ENCODE measurements at regions not wholly inside any gene's neighbourhood (a gene's known extent, or its start where the extent isn't known, plus 50 kb on each side); places are given as distances from the start of the nearest gene placed in this dataset.
A peak's percentile ranks its signal among the peaks of the same experiment; 100 is the strongest.
"Not testable (repeated sequence)": the region's sequence is repeated elsewhere in the genome, so short reads cannot be mapped to it uniquely, and the experiment has no call there.

GRCh38 chr21:10325546-10325945, 195.8 kb upstream of the TPTE start:
- peak in 1 of 2 donors; percentile 41 for DNase-seq

DNA sequence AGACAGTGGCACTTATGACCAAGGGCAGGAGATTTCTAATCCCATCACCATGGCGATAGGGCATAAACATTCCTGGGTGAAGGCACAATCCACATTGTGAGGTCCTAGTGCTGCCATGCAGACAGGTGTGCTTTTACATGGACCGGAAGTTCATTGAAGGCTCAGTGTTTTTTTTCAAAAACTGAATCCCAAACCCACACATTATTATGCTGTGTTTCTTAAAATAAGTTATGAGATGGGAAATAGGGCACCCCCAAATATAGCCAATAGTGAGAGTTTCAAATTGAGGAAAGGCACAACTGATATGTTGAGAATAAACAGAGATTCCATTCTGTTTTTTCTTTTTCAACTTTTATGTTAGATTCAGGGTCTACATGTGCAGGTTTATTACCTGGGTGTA, 195.2 kb upstream of the TPTE start:
- not testable (repeated sequence) for DNase-seq

DNA sequence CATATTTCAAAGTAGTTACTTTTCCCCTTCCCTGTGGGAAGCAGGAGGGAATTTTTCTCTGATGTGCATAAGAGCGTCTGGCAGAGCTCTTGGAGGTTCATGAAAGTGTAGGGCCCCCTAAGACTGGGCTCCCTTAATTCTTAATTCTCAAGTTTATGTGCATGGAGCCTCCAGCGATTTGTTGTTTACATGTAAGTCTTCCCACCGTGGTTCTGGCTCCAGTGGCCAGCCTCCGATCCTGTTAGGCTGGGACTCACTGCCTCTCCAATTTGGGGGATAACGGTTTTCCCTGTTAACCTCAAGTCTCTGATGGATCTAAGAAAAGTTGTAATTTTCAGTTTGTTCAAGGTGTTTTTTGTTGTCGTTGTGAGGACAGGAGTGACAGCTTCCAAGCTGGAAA, 192.7 kb upstream of the TPTE start:
- not testable (repeated sequence) for DNase-seq

GRCh38 chr21:10330641-10331119, 190.7 kb upstream of the TPTE start:
- not testable (repeated sequence) for DNase-seq

DNA sequence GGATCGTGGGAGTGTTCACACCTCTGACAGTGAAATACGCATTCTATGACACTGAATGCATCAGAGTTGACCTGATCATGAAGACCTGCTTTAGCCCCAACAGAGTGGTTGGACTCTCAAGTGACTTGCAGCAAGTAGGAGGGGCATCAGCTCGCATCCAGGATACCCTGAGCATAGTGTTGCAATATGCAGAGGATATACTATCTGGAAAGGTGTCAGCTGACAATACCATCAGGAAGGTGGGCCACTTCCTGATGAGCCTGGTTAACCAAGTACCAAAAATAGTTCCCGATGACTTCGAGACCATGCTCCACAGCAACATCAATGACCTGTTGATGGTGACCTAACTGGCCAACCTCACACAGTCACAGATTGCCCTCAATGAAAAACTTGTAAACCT, 190.2 kb upstream of the TPTE start:
- not testable (repeated sequence) for DNase-seq

DNA sequence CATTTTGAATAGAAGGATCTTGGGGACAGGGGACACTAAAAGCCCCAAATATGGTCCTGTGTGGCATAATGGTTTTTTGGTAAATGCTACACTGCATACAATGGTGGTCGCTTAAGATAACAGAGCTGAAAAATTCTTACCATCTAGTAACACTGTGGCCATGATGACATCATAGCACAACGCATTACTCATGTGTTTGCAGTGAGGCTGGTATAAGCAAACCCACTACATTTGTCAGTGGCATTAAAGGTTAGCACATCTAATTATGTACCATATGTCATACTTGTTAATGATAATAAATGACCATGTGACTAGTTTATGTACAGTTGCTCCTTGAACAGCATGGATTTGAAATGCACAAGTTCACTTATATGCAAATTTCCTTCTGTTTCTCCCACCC, 188.4 kb upstream of the TPTE start:
- DNase-seq: not testable (repeated sequence)

GRCh38 chr21:10334391-10334790, 187.0 kb upstream of the TPTE start:
- not testable (repeated sequence) for DNase-seq

DNA sequence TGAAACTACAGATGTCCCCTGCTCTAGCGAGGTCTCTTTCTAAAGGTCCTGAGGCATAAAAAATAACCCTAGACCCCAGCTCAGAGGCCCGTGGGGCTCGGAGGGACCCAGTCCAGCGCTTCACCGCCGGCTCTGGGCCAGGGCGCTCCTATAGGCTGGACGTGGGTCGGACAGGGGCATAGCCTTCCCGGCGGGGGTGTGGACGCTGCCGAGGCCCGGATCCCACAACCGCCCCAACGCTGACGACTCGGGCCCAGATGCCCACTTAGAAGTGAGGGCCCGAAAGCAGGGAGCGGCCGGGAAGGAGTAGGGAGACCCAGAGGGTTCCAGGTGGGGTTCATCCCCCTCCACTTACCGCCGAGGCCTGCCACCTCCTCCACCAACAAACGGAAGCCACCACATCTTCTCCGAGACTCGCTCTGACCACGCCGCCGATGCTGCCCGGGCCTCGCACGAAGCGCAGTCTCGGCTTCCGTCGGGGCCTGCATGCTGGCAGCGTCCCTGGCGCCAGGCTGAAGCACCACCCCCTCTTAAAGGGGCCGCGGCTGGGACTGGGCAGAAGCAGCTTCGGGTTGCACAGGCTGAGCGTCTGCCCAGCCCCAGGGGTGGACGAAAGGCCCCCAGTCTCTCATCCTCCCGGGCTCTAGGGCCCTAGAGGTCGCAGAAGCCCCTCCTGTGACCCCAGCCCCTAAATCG, 179.0 kb upstream of the TPTE start:
- not testable (repeated sequence) for DNase-seq

DNA sequence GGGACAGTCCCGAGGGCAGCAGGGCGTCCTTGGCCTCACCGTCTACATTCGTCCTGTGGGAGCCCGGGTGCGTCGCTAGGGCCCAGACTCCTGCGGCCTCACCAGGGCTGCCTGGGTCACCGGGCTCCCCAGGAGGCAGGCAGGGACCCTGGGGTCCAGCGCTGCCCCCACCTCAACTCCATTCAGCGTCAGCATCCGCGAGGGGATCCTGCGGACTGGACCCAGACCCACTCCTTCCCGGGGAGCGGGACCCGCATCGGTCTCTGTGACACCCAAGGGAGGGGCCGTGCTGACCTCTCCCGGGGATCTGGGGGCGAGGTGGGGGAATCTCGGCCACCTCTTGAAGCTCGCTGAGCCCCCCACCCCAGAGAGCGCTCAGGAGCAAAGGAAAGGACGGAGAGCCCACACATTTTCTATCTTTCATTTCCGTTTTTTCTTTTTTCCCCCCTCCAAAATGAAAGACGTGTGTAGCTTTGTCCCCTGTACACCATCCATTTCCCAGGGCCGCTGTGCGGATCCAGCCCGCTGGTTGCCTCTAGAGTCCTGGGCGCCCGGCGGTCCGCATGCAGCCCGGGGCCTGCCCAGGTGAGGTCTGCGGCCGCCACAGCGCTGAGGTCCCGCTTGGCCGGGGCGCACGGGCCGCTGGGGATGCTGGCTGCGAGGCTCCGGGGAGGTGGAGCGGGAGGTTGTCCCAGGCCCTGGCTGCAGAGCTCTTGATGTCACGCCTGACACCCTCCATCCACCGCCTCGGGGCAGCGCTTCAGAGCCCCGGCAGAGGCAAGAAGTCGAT, 178.0 kb upstream of the TPTE start:
- DNase-seq: not testable (repeated sequence)

DNA sequence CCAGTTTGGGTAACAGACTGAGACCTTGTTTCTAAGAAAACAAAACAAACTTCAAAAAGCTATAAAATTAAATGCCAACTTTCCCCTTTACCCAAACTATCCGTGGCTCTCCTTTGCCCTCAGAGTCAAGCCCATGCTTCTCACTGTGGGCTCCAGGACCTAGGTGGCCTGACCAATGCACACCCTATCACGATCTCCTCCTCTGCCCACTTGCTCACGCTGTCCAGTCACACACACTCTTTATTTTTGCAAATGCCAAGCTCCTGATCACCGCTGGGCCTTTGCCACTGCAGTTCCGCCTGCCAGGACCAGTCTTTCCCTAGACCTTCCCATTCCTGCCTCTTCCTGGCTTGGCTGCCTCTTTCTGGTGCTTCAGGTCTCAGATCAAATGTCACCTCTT, 177.1 kb upstream of the TPTE start:
- not testable (repeated sequence) for DNase-seq

DNA sequence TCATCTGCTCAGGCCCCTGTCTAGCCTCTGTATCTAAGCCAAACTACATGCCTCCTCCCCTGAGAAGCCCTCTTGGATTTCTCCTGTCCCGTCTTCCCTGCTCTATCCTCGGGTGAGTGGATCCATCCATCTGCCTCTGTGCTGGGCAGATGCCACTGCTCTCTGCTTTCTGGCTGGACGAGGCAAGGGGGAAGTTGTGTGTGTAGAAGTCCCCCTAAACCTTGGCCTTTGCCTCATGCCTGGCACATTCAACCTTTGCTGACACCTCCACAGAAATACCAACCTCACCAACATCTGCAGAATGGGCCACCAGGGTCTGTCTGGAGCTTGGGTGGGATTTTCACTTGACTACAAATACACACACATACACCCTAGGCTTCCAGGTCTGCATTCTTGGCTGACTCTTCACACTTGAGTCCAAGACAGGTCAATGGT, 176.2 kb upstream of the TPTE start:
- DNase-seq: not testable (repeated sequence)

DNA sequence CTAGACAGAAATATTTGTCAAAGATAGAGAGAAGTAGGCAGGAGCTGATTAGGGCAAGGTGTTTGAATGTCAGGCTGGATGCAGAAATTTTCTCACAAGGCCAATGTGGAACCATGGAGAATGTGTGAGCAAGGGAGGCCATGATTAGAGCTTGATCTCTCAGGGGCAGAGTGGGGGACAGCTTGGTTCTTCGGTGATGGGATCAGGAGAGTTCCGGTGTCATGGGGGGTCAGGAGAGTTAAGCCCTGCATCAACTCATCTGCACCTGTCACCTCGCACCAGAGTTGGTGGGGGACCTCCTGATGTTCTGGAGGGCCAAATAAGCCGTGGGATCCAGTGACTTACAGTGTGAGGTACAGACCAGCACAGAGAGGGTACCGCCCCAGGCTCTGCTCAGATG, 175.1 kb upstream of the TPTE start:
- DNase-seq: not testable (repeated sequence)

DNA sequence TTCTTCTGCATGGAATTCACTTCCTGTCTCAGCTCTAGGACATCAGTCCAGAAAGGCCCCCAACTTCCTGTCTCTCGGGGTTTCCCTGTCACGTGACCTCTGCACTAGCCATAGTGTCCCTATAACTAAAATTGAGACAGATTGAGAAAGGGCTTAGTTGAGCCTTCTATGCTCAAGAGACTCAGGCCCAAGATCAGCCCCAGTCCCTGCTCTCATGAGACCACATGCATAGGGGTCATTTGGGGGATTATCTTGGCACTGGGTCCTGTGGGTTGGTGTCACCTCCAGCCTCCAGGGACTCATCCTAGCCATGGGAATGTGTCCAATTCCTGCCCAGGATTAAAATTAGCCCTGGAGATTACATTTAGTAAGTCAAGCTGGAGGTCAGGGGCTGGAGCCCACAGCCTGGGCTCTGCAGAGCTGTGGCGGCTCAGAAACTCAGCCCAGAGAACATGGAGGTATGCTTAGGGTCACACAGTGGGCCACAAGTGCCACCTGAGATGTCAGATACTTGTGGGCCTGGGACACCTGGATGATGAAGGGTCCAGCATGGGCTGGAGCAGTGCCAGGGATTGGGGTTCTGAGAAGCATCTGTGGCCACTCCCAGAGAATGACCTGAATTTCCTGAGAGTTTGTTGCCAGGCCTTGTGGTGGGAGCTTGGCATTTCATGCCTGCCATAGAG, 174.3 kb upstream of the TPTE start:
- DNase-seq: not testable (repeated sequence)

DNA sequence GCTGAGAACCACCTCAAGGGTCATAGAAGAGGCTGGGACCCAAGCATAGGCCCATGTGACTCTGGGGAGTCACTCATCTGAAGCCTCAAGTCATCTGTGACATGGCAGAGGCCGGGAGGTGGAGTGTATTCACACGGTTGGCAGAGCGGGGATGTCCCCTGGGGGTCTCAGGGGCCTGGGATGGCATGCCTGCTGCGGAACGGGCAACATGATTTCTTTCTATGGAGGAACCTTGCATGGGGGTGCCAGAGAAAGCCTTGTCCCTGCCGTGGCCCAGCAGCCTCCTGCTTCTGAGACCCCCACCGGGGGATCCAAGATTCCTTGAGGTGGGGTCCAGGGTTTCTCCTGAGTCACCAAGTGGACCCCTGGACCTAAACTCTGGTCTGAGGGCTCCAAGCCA, 173.7 kb upstream of the TPTE start:
- not testable (repeated sequence) for DNase-seq

DNA sequence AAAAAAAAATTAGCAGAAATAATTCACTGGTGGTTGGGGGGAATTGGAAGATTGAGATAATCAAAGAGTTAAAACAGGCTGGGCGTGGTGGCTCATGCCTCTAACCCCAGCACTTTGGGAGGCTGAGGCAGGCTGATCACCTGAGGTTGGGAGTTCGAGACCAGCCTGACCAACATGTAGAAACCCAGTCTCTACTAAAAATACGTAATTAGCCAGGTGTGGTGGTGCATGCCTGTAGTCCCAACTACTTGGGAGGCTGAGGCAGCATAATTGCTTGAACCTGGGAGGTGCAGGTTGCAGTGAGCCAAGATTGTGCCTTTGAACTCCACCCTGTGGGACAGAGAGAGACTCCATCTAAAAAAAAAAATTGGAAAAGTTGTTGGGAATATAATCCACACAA, 173.2 kb upstream of the TPTE start:
- DNase-seq: not testable (repeated sequence)

DNA sequence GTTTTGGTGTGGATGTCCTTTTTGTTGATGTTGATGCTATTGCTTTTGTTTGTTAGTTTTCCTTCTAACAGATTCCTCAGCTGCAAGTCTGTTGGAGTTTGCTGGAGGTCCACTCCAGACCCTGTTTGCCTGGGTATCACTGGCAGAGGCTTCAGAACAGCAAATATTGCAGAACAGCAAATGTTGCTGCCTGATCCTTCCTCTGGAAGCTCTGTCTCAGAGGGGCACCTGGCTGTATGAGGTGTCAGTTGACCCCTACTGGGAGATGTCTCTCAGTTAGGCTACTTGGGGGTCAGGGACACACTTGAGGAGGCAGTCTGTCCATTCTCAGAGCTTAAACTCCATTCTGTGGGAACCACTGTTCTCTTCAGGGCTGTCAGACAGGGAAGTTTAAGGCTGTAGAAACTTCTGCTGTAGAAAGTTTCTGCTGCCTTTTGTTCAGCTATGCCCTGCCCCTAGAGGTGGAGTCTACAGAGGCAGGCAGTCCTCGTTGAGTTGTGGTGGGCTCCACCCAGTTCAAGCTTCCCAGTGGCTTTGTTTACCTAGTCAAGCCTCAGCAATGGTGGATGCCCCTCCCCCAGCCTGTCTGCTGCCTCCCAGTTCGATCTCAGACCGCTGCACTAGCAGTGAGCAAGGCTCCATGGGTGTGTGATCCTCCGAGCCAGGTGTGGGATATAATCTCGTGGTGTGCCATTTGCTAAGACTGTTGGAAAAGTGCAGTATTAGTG, 166.4 kb upstream of the TPTE start:
- not testable (repeated sequence) for DNase-seq

DNA sequence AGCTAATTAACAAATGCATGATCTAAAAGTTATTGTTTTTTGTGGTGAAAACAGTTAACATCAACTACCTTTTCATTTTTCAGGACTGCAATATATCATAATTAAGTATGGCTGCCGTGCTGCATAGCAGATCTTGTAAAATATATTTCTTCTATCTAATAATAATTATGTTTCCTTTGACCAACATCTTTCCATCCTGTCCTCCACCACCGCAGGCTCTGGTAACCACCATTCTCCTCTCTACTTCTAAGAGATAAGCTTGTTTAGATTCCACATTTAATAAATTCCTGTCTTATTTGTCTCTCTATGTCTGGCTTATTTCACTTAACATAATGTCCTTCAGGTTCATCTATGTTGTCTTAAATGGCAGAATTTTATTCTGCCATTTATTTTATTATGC, 162.3 kb upstream of the TPTE start:
- DNase-seq: not testable (repeated sequence)

DNA sequence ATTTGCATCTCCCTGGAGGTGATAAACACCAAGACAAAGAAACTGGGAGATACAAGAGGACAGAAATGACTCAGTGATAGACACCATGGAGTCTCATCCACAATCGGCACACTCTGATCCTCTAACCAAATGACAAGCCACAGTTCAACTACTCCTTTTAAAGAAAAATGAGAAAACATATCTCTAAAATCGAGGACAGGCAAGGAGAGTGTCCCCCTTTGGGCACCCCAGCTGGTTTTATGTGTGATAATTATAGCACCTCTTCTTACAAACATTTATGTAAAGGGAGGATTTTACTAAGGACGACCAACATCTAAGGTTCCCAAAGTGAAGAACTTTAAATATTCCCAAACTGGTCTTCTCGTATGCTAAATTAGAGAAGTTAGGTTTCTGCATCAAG, 161.5 kb upstream of the TPTE start:
- DNase-seq: not testable (repeated sequence)

DNA sequence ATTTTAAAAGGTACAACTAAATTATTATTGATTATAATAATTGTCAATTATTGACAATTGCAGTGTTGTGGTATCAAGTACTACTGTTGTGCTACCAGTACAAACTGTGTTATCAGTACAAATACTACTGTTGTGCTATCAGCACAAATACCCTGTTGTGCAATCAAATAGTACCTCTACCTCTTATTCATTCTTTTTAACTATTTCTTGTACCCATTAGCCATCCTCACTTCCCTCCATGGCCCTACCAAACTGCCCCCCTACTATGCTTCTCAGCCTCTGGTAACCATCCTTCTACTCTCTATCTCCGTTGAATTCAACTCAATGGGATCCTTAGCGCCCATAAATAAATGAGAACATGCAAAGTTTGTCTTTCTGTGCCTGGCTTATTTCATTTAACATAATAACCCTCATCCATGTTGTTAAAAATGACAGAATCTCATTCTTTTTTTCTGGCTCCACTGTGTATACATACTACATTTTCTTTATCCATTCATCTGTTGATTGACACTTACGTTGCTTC, 160.1 kb upstream of the TPTE start:
- DNase-seq: not testable (repeated sequence)

DNA sequence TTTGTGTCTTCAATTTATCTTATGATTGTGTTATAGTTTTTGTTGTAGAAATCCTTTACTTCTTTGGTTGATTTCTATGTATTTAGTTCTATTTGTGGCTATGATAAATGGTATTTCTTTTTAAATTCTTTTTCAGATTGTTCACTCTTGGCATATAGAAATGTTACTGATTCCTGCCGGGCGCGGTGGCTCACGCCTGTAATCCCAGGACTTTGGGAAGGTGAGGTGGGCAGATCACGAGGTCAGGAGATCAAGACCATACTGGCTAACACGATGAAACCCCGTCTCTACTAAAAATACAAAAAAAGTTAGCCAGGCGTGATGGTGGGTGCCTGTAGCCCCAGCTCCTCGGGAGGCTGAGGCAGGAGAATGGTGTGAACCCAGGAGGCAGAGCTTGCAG, 158.6 kb upstream of the TPTE start:
- not testable (repeated sequence) for DNase-seq

GRCh38 chr21:10363321-10363720, 158.1 kb upstream of the TPTE start:
- DNase-seq: not testable (repeated sequence)

DNA sequence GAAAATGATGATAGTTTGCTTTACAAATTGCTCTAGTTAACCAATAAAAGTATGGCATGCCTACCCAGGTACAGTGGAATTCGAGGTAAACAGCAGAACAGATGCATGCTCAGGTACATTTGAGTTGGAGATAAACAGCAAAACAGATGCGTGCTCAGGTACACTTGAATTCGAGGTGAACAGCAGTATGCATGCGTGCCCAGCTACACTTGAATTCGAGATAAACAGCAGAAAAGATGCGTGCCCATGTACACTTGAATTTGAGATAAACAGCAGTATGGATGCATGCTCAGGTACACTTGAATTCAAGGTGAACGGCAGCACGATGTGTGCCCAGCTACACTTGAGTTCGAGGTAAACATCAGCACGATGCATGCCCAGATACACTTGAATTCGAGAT, 155.2 kb upstream of the TPTE start:
- not testable (repeated sequence) for DNase-seq
